ENCODE measurements at regions not wholly inside any gene's neighbourhood (a gene's known extent, or its start where the extent isn't known, plus 50 kb on each side); places are given as distances from the start of the nearest gene placed in this dataset.

- TF ChIP-seq GLIS3 (CRISPR knock-in tag; IDR thresholded peaks at IDR 0.05) (no peak), ARNTL (CRISPR knock-in tag; IDR thresholded peaks at IDR 0.05; ENCODE audit: borderline replicate concordance, low read depth) (no peak), BACH2 (CRISPR knock-in tag; IDR thresholded peaks at IDR 0.05; ENCODE audit: borderline replicate concordance) (no peak), OSR1 (CRISPR knock-in tag; IDR thresholded peaks at IDR 0.05) (no peak), ZNF565 (CRISPR knock-in tag; conservative IDR thresholded peaks at IDR 0.05; ENCODE audit: low read depth) (no peak), TOX (CRISPR knock-in tag; IDR thresholded peaks at IDR 0.05; ENCODE audit: borderline replicate concordance) (no peak), ZNF70 (CRISPR knock-in tag; IDR thresholded peaks at IDR 0.05) (no peak), PPARA (CRISPR knock-in tag; IDR thresholded peaks at IDR 0.05; ENCODE audit: borderline replicate concordance) (no peak), ZFP30 (CRISPR knock-in tag; IDR thresholded peaks at IDR 0.05) (no peak), TCF4 (CRISPR knock-in tag; IDR thresholded peaks at IDR 0.05; ENCODE audit: borderline replicate concordance) (no peak)
Measured at GRCh38 chr6:155916846-155917624, 461.4 kb upstream of the NOX3 start.
